Neural cell (in vitro differentiated cells): ENCODE measurements at regions not wholly inside any gene's neighbourhood (a gene's known extent, or its start where the extent isn't known, plus 50 kb on each side); places are given as distances from the start of the nearest gene placed in this dataset.
A peak's percentile ranks its signal among the peaks of the same experiment; 100 is the strongest.

ENCODE experiments used
- H2AFZ ChIP-seq: fragments of 200-600, 300-800 bp; sonication (generic), shearing (Covaris generic); 2 replicates; pipeline ENCODE4 v1.6.0; 2014; ENCODE audit warnings: low read depth, mild to moderate bottlenecking, antibody characterized with exemption, low read length, moderate library complexity
- H3F3A ChIP-seq: fragments of 200-600 bp; shearing (Covaris generic); 2 replicates; pipeline ENCODE4 v1.6.1; 2016; ENCODE audit warnings: mild to moderate bottlenecking, moderate library complexity, mixed read lengths, antibody characterized with exemption, low read length; ENCODE audit not compliant: insufficient read depth, poor library complexity, severe bottlenecking
- H3K27ac ChIP-seq: fragments of 200-600, 300-800 bp; sonication (generic), shearing (Covaris generic); 2 replicates; pipeline ENCODE4 v1.5.1; 2014; ENCODE audit warnings: mild to moderate bottlenecking, low read length, moderate library complexity
- H3K27me3 ChIP-seq: fragments of 300-800, 200-600 bp; sonication (generic), shearing (Covaris generic); 2 replicates; pipeline ENCODE4 v1.6.0; 2014; ENCODE audit warnings: mild to moderate bottlenecking, low read depth, low read length, moderate library complexity; ENCODE audit not compliant: insufficient read depth
- H3K36me3 ChIP-seq: fragments of 300-800, 200-600 bp; sonication (generic), shearing (Covaris generic); 2 replicates; pipeline ENCODE4 v1.5.1; 2014; ENCODE audit warnings: mild to moderate bottlenecking, antibody characterized with exemption, low read length, moderate library complexity; ENCODE audit not compliant: insufficient read depth
- H3K4me2 ChIP-seq: fragments of 300-800, 200-600 bp; sonication (generic), shearing (Covaris generic); 2 replicates; pipeline ENCODE4 v1.6.0; 2014; ENCODE audit warnings: mild to moderate bottlenecking, low read length
- H3K4me3 ChIP-seq: fragments of 300-800, 200-600 bp; sonication (generic), shearing (Covaris generic); 2 replicates; pipeline ENCODE4 v1.5.1; 2014; ENCODE audit warnings: mild to moderate bottlenecking, low read length, moderate library complexity
- H3K79me2 ChIP-seq: fragments of 200-600 bp; shearing (Covaris generic); replicated peaks from 2 replicates; pipeline ENCODE4 v1.6.0; 2014; ENCODE audit warnings: mild to moderate bottlenecking, low read length, moderate library complexity; ENCODE audit not compliant: insufficient read depth
- H3K9ac ChIP-seq: fragments of 300-800, 200-600 bp; sonication (generic), shearing (Covaris generic); 2 replicates; pipeline ENCODE4 v1.6.1; 2016; ENCODE audit warnings: mild to moderate bottlenecking, low read length, mixed read lengths
- H3K9me2 ChIP-seq: fragments of 200-600 bp; shearing (Covaris generic); 2 replicates; pipeline ENCODE4 v1.6.1; 2016; ENCODE audit warnings: mild to moderate bottlenecking, low read length, mixed read lengths; ENCODE audit not compliant: insufficient read depth
- H3K9me3 ChIP-seq: fragments of 200-600, 300-800 bp; sonication (generic), shearing (Covaris generic); 2 replicates; pipeline ENCODE4 v1.6.1; 2016; ENCODE audit warnings: mild to moderate bottlenecking, mixed run types, low read length, moderate library complexity, mixed read lengths
- H4K20me1 ChIP-seq: fragments of 200-600 bp; shearing (Covaris generic); 2 replicates; pipeline ENCODE4 v1.6.1; 2016; ENCODE audit warnings: mild to moderate bottlenecking, mixed run types; ENCODE audit not compliant: insufficient read depth
- CTCF ChIP-seq: fragments of 450-650 bp; IDR thresholded peaks from 2 replicates; pipeline ENCODE4 v1.5.1; 2014; ENCODE audit warnings: antibody characterized with exemption, mild to moderate bottlenecking, moderate library complexity; ENCODE audit not compliant: poor library complexity, severe bottlenecking
- EP300 ChIP-seq: fragments of 450-650 bp; conservative IDR thresholded peaks from 2 replicates; pipeline ENCODE4 v1.6.1; 2014; ENCODE audit warnings: antibody characterized with exemption, mild to moderate bottlenecking, moderate library complexity; ENCODE audit not compliant: poor library complexity, severe bottlenecking
- EZH2 ChIP-seq: fragments of 200-600, 300-800 bp; shearing (Covaris generic), sonication (generic); IDR thresholded peaks from 2 replicates; pipeline ENCODE4 v1.6.1; 2014; ENCODE audit warnings: antibody characterized with exemption, low read length, borderline replicate concordance, mild to moderate bottlenecking; ENCODE audit not compliant: insufficient read depth, poor library complexity, severe bottlenecking
- MXI1 ChIP-seq: fragments of 450-650 bp; conservative IDR thresholded peaks from 2 replicates; pipeline ENCODE4 v1.6.1; 2014; ENCODE audit warnings: antibody characterized with exemption, mild to moderate bottlenecking; ENCODE audit not compliant: poor library complexity, severe bottlenecking
- POLR2AphosphoS5 ChIP-seq: IDR thresholded peaks from 2 replicates; pipeline ENCODE4 v1.6.1; 2012
- RAD21 ChIP-seq: fragments of 450-650 bp; conservative IDR thresholded peaks from 2 replicates; pipeline ENCODE4 v1.6.1; 2014; ENCODE audit warnings: antibody characterized with exemption, mild to moderate bottlenecking, moderate library complexity
- REST ChIP-seq: IDR thresholded peaks from 2 replicates; pipeline ENCODE4 v1.6.1; 2012; ENCODE audit warnings: borderline replicate concordance
- SMC3 ChIP-seq: fragments of 450-650 bp; conservative IDR thresholded peaks from 2 replicates; pipeline ENCODE4 v1.6.1; 2014; ENCODE audit warnings: antibody characterized with exemption, mild to moderate bottlenecking, moderate library complexity; ENCODE audit not compliant: poor library complexity
- TAF1 ChIP-seq: IDR thresholded peaks from 2 replicates; pipeline ENCODE4 v1.6.1; 2012; ENCODE audit warnings: low read depth

- Histone ChIP-seq H3F3A (no peaks in the 10 kb centered on the region), H3K4me3 (peak overlapping the region; percentile 44), H3K9me2 (no peaks in the 10 kb centered on the region), H3K9me3 (no peaks in the 10 kb centered on the region), H2AFZ (no peak overlapping the region), H3K79me2 (no peaks in the 10 kb centered on the region), H3K4me2 (no peak overlapping the region), H3K27ac (peak overlapping the region; percentile 77), H3K36me3 (no peaks in the 10 kb centered on the region), H4K20me1 (no peaks in the 10 kb centered on the region), H3K9ac (peak overlapping the region; percentile 3), H3K27me3 (no peaks in the 10 kb centered on the region)
- TF ChIP-seq MXI1, result no peak
- no peak for TF ChIP-seq POLR2AphosphoS5
- TF ChIP-seq EP300, result no peak
- no peak for TF ChIP-seq CTCF
- no peak for TF ChIP-seq REST
- no peak for TF ChIP-seq TAF1
- TF ChIP-seq EZH2, result no peak
- no peak for TF ChIP-seq SMC3
- no peak for TF ChIP-seq RAD21
Measured at GRCh38 chr10:45075216-45075615, 74.5 kb downstream of the ZNF22 start.

- H3K79me2 ChIP-seq, result no peaks in the 10 kb centered on the region
- H3K4me2 ChIP-seq, result peak overlapping the region; percentile 9
- H3F3A ChIP-seq, result no peaks in the 10 kb centered on the region
- H3K9me2 ChIP-seq, result no peaks in the 10 kb centered on the region
- no peaks in the 10 kb centered on the region for H3K27me3 ChIP-seq
- no peaks in the 10 kb centered on the region for H3K9me3 ChIP-seq
- no peak overlapping the region for H2AFZ ChIP-seq
- H3K36me3 ChIP-seq, result no peaks in the 10 kb centered on the region
- peak overlapping the region; percentile 11 for H3K9ac ChIP-seq
- no peaks in the 10 kb centered on the region for H4K20me1 ChIP-seq
- peak overlapping the region; percentile 77 for H3K27ac ChIP-seq
- TF ChIP-seq EP300 (peak; percentile 30), REST (no peak), POLR2AphosphoS5 (no peak), CTCF (no peak), MXI1 (no peak)
- peak overlapping the region; percentile 44 for H3K4me3 ChIP-seq
Measured at GRCh38 chr10:45075826-45076380, 75.2 kb downstream of the ZNF22 start.
